ENCODE measurements at regions not wholly inside any gene's neighbourhood (a gene's known extent, or its start where the extent isn't known, plus 50 kb on each side); places are given as distances from the start of the nearest gene placed in this dataset.

DNA sequence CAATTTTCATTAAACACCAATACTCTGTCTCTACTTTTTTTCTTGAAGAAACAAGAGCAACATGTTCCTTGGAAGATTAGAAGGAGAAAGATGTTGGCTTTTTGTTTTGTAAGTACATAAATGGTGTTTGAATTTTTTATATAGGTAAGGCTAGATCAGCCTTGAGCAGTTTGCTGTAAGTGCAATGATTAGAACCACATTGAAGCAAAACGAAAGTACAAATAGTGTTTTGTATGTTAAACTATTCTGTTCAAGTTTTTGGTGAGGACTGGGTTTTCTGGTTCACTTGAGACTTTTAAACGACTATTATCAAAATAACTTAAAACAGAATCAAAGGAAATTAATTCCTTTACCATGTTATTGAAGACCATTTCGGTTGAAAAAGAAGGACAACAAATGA is 162.9 kb upstream of the NRP1 start:
- TF ChIP-seq, protein P1, sequence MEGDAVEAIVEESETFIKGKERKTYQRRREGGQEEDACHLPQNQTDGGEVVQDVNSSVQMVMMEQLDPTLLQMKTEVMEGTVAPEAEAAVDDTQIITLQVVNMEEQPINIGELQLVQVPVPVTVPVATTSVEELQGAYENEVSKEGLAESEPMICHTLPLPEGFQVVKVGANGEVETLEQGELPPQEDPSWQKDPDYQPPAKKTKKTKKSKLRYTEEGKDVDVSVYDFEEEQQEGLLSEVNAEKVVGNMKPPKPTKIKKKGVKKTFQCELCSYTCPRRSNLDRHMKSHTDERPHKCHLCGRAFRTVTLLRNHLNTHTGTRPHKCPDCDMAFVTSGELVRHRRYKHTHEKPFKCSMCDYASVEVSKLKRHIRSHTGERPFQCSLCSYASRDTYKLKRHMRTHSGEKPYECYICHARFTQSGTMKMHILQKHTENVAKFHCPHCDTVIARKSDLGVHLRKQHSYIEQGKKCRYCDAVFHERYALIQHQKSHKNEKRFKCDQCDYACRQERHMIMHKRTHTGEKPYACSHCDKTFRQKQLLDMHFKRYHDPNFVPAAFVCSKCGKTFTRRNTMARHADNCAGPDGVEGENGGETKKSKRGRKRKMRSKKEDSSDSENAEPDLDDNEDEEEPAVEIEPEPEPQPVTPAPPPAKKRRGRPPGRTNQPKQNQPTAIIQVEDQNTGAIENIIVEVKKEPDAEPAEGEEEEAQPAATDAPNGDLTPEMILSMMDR (IDR thresholded peaks at IDR 0.05; ENCODE audit: low read depth, low read length, poor library complexity, severe bottlenecking), result no peak
- TF ChIP-seq EZH2phosphoT487 (IDR thresholded peaks at IDR 0.05; ENCODE audit: borderline replicate concordance, low read length), result no peak
